ENCODE measurements at regions not wholly inside any gene's neighbourhood (a gene's known extent, or its start where the extent isn't known, plus 50 kb on each side); places are given as distances from the start of the nearest gene placed in this dataset.

- DNase-seq (ENCODE audit: low spot score), result no peak
- in situ Hi-C loops (cut with HindIII; ENCODE audit: low sequenced_read_pairs), result no loop called here
These were observed 93.8 kb upstream of the PDZRN3 start for GRCh38 chr3:73718326-73719110.

DNA sequence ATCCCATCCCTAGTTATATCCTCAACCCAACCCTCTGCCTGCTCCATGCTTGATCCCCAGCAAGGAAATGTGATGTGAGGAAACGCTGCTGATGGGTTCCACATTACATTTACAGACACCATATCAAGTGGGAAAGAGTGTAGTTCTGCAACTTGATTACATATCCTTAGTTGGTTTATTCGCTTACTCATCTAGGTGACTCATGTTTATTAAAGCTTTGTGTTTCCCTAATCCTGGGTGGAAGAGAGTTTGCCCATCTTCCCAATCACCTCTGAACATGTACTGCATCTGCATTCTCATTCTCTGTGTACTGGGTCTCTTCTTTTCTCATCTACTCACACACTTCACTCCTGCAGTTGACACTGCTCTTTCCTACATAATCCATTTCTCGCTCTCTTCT, 91.7 kb upstream of the PDZRN3 start:
- DNase-seq (ENCODE audit: low spot score), result no peak
- in situ Hi-C loops (cut with HindIII; ENCODE audit: low sequenced_read_pairs), result no loop called here

DNA sequence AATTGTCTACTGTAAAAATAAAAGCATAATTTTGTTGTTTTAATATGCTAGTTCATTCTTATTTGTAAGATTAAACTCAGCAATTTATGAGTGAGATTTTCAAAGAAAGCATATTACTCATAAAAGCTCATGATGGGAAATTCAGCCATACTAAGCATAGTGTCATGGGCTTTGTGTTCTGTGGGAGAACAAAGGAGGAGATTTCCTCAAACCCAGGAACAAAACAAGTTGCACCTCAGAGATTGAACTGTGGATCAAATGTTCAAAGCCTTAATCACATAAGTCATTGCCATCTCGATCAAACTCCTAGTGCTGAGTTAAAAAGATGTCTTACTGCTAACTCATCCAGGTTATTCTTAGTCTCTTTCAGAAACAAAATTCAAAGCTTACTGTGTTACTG, 85.6 kb upstream of the PDZRN3 start:
- in situ Hi-C loops (cut with HindIII; ENCODE audit: low sequenced_read_pairs), result no loop called here

DNA sequence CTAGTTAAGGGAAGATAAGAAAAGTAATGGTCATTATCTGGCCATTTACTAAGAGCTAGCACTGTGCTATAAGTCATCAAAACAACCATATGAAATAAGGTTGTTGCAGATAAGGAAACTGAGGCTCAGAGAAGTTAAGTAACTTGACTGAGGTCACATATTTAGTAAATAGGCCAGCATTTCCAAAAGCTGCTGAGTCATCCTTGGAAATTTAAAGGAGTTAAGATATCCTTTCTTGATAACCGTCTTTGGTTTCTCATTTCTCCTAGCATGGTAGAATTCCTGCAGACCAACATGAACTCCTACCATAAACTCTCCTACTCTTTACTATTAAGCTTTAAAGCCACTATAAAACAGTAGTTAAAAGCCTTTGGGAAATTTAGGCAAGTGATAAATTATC, 85.0 kb upstream of the PDZRN3 start:
- DNase-seq (ENCODE audit: low spot score), result no peak
- in situ Hi-C loops (cut with HindIII; ENCODE audit: low sequenced_read_pairs), result no loop called here

More for the DNA sequence above, 85.6 kb upstream of the PDZRN3 start:
- no peak for DNase-seq (ENCODE audit: low spot score)

GRCh38 chr3:73708956-73709355, 84.2 kb upstream of the PDZRN3 start:
- DNase-seq (ENCODE audit: low spot score), result no peak
- in situ Hi-C loops (cut with HindIII; ENCODE audit: low sequenced_read_pairs), result no loop called here

GRCh38 chr3:73707772-73708171, 83.0 kb upstream of the PDZRN3 start:
- no peak for DNase-seq (ENCODE audit: low spot score)
- in situ Hi-C loops (cut with HindIII; ENCODE audit: low sequenced_read_pairs), result no loop called here

DNA sequence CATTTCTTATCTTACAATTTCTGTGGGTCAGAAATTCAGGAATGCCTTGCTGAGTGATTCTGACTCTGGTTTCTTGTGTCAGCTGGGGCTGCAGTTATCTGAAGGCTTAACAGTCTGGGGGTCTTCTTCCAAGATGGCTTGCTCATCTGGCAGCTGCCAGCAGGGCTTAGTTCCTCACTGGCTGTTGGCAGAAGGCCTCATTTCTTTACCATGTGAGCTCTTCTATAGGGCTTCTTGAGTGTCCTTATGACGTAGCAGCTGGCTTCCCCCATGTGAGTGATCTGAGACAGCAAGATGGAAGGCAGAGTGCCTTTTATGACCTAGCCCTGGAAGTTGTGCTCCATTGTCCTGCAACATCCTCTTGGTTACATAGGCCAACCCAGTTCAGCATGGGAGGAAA, 82.0 kb upstream of the PDZRN3 start:
- DNase-seq (ENCODE audit: low spot score), result no peak
- in situ Hi-C loops (cut with HindIII; ENCODE audit: low sequenced_read_pairs), result no loop called here

- DNase-seq (ENCODE audit: low spot score), result no peak
- in situ Hi-C loops (cut with HindIII; ENCODE audit: low sequenced_read_pairs), result no loop called here
These were observed 81.1 kb upstream of the PDZRN3 start for GRCh38 chr3:73705792-73706191.

DNA sequence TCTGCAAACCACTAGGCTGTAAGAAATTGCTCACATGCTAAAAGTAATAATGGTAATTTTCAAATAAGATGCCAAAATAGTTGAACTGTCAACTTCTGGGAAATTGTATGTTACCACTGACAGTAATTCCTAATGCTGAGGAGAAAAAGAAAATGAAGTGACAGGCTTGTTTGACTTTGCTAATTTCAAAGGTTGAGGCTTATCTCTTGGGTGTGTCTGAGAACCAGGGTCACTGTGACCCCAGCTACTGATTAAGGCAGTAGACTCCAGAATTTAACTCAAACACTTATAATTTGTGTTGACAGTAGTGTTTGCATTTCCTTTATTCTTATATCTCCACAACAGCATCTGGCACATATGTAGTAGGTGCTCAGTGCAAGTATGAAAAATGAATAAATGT, 74.6 kb upstream of the PDZRN3 start:
- in situ Hi-C loops (cut with HindIII; ENCODE audit: low sequenced_read_pairs), result no loop called here
- DNase-seq (ENCODE audit: low spot score), result no peak

DNA sequence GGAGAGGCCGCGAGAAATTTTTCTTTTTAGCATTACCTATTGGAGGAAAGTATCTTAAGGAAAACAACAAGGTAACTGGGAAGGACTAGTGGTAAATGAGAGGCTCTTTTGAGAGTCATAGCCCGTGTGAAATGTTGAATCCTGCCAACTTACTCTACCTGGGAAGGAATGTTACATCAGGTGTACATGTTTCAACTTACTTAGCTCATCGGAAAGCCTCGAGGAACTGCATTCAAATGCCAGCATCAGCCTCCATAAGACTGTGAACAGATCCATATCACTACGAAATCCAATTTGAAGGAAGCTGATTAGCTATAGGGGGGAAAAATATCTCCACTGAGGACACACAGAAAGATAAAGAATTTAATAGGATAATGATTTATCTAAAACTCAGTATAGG, 72.3 kb upstream of the PDZRN3 start:
- DNase-seq (ENCODE audit: low spot score), result no peak
- in situ Hi-C loops (cut with HindIII; ENCODE audit: low sequenced_read_pairs), result no loop called here

GRCh38 chr3:73695841-73696240, 71.1 kb upstream of the PDZRN3 start:
- no peak for DNase-seq (ENCODE audit: low spot score)
- in situ Hi-C loops (cut with HindIII; ENCODE audit: low sequenced_read_pairs), result no loop called here

DNA sequence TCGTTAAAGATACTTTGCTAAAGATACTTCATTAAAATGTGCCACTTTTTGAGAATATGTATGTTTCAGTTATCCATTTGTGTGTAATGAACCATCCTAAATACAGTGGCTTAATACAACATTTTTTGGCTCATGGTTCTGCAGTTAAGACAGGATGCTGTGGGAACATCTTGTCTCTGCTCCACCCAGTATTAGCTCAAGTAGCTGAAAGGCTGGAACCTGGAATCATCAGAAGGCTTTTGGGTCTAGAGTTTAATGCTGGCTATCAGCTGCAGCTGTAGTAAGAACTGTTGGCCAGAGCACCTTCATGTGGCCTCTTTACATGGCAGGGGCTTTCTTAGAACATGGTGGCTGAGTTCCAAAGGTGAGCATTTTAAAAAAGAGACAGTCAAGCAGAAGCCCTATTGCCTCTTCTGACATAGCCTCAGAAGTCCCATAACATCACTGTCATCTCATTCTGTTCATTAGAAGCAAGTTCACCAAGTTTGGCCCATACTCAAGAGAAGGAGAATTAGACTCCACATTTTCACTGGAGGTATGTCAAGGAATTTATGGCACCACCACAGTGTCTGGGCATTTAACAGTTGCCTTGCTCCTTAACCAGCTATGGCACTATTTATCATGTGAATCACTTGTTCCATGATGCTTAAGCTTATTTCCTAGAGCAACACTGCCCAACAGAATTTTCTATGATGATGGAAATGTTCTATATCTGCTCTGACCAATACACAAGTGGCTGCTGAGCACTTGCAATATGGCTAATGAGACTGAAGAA, 70.4 kb upstream of the PDZRN3 start:
- DNase-seq (ENCODE audit: low spot score), result no peak
- in situ Hi-C loops (cut with HindIII; ENCODE audit: low sequenced_read_pairs), result no loop called here

GRCh38 chr3:73687106-73688004, 62.6 kb upstream of the PDZRN3 start:
- in situ Hi-C loops (cut with HindIII; ENCODE audit: low sequenced_read_pairs), result no loop called here
- no peak for DNase-seq (ENCODE audit: low spot score)

GRCh38 chr3:73685061-73685460, 60.3 kb upstream of the PDZRN3 start:
- DNase-seq (ENCODE audit: low spot score), result no peak
- in situ Hi-C loops (cut with HindIII; ENCODE audit: low sequenced_read_pairs), result no loop called here

- in situ Hi-C loops (cut with HindIII; ENCODE audit: low sequenced_read_pairs), result no loop called here
These were observed 59.0 kb upstream of the PDZRN3 start for GRCh38 chr3:73683706-73684105.

DNA sequence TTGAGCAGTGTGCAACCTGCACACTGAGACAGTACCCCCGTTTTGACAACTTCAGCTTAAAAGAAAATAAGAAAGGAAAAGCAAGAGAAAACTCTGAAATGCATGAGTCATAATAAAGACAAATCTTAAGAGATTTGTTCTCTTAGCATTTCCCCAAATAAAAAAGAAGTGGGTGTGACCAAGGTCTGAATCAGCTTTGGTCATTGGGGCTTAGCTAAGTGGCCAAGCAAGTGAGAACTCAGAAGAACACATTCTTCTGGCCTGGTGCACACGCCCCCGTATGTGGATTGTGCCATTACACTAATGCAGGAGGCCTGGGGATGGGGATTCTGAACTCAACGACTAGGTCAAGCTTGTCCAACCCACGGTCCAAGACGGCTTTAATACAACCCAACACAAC, 56.9 kb upstream of the PDZRN3 start:
- in situ Hi-C loops (cut with HindIII; ENCODE audit: low sequenced_read_pairs), result no loop called here

More at GRCh38 chr3:73683706-73684105, 59.0 kb upstream of the PDZRN3 start:
- DNase-seq (ENCODE audit: low spot score), result no peak

DNA sequence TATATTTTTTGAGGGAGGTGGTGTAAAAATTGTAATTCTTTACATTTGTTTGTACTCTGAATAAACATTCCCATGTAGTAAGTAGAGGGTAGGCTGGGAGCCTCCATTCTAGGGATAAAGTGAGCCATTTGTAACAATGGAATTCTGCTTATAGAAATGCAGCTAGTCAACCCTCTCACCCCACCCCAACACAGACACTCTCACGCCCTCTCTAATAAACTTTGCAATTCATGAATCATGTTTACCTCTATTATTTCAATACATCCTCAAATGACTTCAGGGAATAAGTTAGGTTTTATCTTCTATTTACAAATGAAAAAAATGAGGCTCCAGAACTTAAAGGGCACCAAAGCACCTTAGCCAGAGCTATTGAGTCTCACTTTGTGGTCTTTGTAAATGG, 56.5 kb upstream of the PDZRN3 start:
- in situ Hi-C loops (cut with HindIII; ENCODE audit: low sequenced_read_pairs), result no loop called here

More for the DNA sequence above, 56.9 kb upstream of the PDZRN3 start:
- no peak for DNase-seq (ENCODE audit: low spot score)

GRCh38 chr3:73680391-73681095, 55.8 kb upstream of the PDZRN3 start:
- in situ Hi-C loops (cut with HindIII; ENCODE audit: low sequenced_read_pairs), result no loop called here
- no peak for DNase-seq (ENCODE audit: low spot score)

More for the DNA sequence above, 56.5 kb upstream of the PDZRN3 start:
- no peak for DNase-seq (ENCODE audit: low spot score)

All from G401 (cell line).